ENCODE measurements at regions not wholly inside any gene's neighbourhood (a gene's known extent, or its start where the extent isn't known, plus 50 kb on each side); places are given as distances from the start of the nearest gene placed in this dataset.

DNA sequence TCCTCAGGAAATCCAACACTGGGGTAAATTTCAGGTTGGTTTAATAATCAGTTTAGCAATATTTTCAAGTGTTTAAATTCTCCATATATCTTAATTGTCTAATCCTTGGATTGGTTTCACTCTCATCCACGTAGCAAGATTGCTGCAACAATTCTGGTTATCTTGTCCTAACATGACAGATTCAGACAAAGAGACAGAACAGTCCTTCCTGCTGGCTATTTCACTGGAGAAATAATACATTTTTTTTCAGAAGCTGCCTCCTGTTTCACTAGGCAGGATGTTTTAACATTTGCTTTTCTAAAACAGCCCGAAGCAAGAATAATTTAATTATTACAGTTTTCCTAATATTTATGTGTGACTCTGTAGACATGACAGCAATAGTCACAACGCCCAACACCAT, 2011.2 kb downstream of the NCAM2 start (continued):
- TF ChIP-seq RBBP5 (conservative IDR thresholded peaks at IDR 0.05), result no peak

DNA sequence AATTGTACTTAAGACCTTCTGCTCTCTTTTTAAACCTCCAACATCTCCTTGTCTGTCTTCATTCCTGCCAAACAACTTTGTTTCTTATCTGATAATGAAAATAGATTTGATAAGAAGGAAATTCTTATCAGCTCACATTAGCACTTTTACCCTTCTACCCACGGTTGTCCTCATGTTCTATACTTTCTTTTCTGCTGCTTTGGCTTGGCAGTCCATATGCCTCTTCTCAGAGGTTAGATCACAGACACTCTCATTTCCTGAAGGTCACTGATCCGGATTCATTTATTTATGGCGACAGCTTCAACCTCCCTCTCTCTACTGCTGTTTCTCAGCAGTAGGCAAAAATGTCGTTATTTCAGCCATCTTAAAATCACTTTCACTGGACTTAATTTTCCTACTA, 2015.8 kb downstream of the NCAM2 start:
- in situ Hi-C loops (cut with MboI), result no loop called here
- Histone ChIP-seq H3K27me3 (replicated peaks in 1 of 2; ENCODE audit: control insufficient read depth in 2 of 2, insufficient read depth in 2 of 2, low read length in 1 of 2) (no peaks in the 10 kb centered on the region), H3K9ac (ENCODE audit: control insufficient read depth, insufficient read depth, low read length) (no peak overlapping the region), H3K4me2 (ENCODE audit: control insufficient read depth, insufficient read depth) (no peak overlapping the region), H2AFZ (ENCODE audit: control insufficient read depth, low read depth, low read length) (no peak overlapping the region), H4K20me1 (ENCODE audit: control insufficient read depth, insufficient read depth) (no peaks in the 10 kb centered on the region), H3K27ac (ENCODE audit: control insufficient read depth, insufficient read depth) (no peak overlapping the region), H3K4me1 (ENCODE audit: control insufficient read depth, insufficient read depth, low read length) (no peaks in the 10 kb centered on the region), H3K36me3 (ENCODE audit: control insufficient read depth in 2 of 2, insufficient read depth in 2 of 2, low read length in 1 of 2) (no peaks in the 10 kb centered on the region), H3K9me3 (replicated peaks; ENCODE audit: control insufficient read depth, insufficient read depth, low read length) (no peaks in the 10 kb centered on the region), H3K4me3 (no peak overlapping the region), H3K79me2 (ENCODE audit: control insufficient read depth, insufficient read depth, low read length) (no peaks in the 10 kb centered on the region)
- TF ChIP-seq HDAC2 (IDR thresholded peaks at IDR 0.05), result no peak
- no peak for TF ChIP-seq ZNF217 (IDR thresholded peaks at IDR 0.05)
- TF ChIP-seq, protein P1, sequence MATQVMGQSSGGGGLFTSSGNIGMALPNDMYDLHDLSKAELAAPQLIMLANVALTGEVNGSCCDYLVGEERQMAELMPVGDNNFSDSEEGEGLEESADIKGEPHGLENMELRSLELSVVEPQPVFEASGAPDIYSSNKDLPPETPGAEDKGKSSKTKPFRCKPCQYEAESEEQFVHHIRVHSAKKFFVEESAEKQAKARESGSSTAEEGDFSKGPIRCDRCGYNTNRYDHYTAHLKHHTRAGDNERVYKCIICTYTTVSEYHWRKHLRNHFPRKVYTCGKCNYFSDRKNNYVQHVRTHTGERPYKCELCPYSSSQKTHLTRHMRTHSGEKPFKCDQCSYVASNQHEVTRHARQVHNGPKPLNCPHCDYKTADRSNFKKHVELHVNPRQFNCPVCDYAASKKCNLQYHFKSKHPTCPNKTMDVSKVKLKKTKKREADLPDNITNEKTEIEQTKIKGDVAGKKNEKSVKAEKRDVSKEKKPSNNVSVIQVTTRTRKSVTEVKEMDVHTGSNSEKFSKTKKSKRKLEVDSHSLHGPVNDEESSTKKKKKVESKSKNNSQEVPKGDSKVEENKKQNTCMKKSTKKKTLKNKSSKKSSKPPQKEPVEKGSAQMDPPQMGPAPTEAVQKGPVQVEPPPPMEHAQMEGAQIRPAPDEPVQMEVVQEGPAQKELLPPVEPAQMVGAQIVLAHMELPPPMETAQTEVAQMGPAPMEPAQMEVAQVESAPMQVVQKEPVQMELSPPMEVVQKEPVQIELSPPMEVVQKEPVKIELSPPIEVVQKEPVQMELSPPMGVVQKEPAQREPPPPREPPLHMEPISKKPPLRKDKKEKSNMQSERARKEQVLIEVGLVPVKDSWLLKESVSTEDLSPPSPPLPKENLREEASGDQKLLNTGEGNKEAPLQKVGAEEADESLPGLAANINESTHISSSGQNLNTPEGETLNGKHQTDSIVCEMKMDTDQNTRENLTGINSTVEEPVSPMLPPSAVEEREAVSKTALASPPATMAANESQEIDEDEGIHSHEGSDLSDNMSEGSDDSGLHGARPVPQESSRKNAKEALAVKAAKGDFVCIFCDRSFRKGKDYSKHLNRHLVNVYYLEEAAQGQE (IDR thresholded peaks at IDR 0.05; ENCODE audit: low read depth, low read length), result no peak
- no peak for TF ChIP-seq HCFC1 (IDR thresholded peaks at IDR 0.05; ENCODE audit: low read length)
- no peak for TF ChIP-seq DPF2 (IDR thresholded peaks at IDR 0.05)
- no peak for TF ChIP-seq NFIC (IDR thresholded peaks at IDR 0.05; ENCODE audit: low read depth, low read length)
- no peak for TF ChIP-seq NRF1 (conservative IDR thresholded peaks at IDR 0.05; ENCODE audit: low read depth, low read length)
- TF ChIP-seq SIX5 (IDR thresholded peaks at IDR 0.05; ENCODE audit: low read depth, low read length, severe bottlenecking), result no peak
- no peak for TF ChIP-seq CBX3 (IDR thresholded peaks at IDR 0.05; ENCODE audit: borderline replicate concordance, low read depth)
- TF ChIP-seq, protein P2, sequence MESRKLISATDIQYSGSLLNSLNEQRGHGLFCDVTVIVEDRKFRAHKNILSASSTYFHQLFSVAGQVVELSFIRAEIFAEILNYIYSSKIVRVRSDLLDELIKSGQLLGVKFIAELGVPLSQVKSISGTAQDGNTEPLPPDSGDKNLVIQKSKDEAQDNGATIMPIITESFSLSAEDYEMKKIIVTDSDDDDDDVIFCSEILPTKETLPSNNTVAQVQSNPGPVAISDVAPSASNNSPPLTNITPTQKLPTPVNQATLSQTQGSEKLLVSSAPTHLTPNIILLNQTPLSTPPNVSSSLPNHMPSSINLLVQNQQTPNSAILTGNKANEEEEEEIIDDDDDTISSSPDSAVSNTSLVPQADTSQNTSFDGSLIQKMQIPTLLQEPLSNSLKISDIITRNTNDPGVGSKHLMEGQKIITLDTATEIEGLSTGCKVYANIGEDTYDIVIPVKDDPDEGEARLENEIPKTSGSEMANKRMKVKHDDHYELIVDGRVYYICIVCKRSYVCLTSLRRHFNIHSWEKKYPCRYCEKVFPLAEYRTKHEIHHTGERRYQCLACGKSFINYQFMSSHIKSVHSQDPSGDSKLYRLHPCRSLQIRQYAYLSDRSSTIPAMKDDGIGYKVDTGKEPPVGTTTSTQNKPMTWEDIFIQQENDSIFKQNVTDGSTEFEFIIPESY (IDR thresholded peaks at IDR 0.05), result no peak
- TF ChIP-seq ZNF384 (IDR thresholded peaks at IDR 0.05; ENCODE audit: borderline replicate concordance, low read depth, low read length), result no peak
- no peak for TF ChIP-seq ZNF274 (IDR thresholded peaks at IDR 0.05; ENCODE audit: insufficient read depth, insufficient read length)
- intact Hi-C loops (cut with micrococcal nuclease; ENCODE audit: unreplicated experiment), result no loop called here
- RAD21 ChIA-PET (ENCODE audit: unreplicated experiment), result no interaction called here
- WGBS (ENCODE audit: insufficient coverage, insufficient replicate concordance, low lambda C conversion rate, missing lambda C conversion rate), result 0% methylated on average over 4 of the region's 4 CpGs
- no TSS peak for BruUV-seq (replicated peaks)
- no peak for DNase-seq (ENCODE audit: low read depth, low spot score)
- SMC1A ChIA-PET (ENCODE audit: uncharacterized antibody, unreplicated experiment), result interaction anchor here (1.2 kb wide), 1 partner anchor 11 kb away, joined by 3 read pairs; no protein-coding TSS in a partner anchor
- POLR2A ChIA-PET, result no interaction called here
- FAIRE-seq, result no peak
- CTCF ChIA-PET, result no interaction called here
- no peak for ATAC-seq
